ENCODE measurements at regions not wholly inside any gene's neighbourhood (a gene's known extent, or its start where the extent isn't known, plus 50 kb on each side); places are given as distances from the start of the nearest gene placed in this dataset.

GRCh38 chr10:78231939-78232338 is 198.3 kb downstream of the RPS24 start:
- TF ChIP-seq NFIC (IDR thresholded peaks at IDR 0.05) (no peak), TCF12 (IDR thresholded peaks at IDR 0.05; ENCODE audit: low read depth) (no peak), RAD21 (IDR thresholded peaks at IDR 0.05; ENCODE audit: low read depth) (peak; percentile 40), TEAD4 (IDR thresholded peaks at IDR 0.05) (no peak)

DNA sequence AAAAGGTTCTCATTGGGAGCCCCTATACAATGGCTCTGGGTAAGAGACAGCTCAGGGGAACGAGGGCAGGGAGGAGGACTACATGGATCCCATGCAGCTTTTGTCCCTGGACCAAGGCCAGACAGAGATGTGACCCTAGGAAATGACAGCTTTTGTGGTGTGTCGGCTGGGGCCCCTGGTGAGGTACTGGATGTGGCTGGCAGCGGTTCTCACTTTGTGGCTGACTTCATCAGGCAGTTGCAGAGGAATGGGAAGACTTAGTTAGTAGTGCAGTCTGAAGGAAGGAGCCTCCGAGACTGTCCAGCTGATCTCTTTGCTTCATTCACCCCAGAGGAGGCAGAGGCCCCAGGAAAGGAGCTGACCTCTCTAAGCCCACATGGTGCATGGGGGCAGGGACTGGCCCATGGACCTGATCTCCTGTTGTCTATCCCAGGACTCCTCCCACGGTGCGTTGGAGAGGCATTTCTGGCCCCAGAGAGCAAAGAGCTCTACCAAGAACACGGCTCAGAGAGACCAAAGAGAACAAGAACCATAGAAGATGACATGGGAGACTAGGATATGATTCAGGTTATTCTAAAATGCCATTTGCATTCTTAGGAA is 202.9 kb downstream of the RPS24 start:
- no peak for TF ChIP-seq EP300 (IDR thresholded peaks at IDR 0.05; ENCODE audit: borderline replicate concordance)
- TF ChIP-seq YY1 (IDR thresholded peaks at IDR 0.05; ENCODE audit: low read depth) = no peak
- TF ChIP-seq TCF12 (IDR thresholded peaks at IDR 0.05; ENCODE audit: low read depth) = no peak
- TF ChIP-seq NFIC (IDR thresholded peaks at IDR 0.05) = no peak
- TF ChIP-seq EGR1 (IDR thresholded peaks at IDR 0.05) = no peak
- no peak for TF ChIP-seq TEAD4 (IDR thresholded peaks at IDR 0.05)
- TF ChIP-seq CEBPB (IDR thresholded peaks at IDR 0.05) = no peak
- TF ChIP-seq, protein P1, sequence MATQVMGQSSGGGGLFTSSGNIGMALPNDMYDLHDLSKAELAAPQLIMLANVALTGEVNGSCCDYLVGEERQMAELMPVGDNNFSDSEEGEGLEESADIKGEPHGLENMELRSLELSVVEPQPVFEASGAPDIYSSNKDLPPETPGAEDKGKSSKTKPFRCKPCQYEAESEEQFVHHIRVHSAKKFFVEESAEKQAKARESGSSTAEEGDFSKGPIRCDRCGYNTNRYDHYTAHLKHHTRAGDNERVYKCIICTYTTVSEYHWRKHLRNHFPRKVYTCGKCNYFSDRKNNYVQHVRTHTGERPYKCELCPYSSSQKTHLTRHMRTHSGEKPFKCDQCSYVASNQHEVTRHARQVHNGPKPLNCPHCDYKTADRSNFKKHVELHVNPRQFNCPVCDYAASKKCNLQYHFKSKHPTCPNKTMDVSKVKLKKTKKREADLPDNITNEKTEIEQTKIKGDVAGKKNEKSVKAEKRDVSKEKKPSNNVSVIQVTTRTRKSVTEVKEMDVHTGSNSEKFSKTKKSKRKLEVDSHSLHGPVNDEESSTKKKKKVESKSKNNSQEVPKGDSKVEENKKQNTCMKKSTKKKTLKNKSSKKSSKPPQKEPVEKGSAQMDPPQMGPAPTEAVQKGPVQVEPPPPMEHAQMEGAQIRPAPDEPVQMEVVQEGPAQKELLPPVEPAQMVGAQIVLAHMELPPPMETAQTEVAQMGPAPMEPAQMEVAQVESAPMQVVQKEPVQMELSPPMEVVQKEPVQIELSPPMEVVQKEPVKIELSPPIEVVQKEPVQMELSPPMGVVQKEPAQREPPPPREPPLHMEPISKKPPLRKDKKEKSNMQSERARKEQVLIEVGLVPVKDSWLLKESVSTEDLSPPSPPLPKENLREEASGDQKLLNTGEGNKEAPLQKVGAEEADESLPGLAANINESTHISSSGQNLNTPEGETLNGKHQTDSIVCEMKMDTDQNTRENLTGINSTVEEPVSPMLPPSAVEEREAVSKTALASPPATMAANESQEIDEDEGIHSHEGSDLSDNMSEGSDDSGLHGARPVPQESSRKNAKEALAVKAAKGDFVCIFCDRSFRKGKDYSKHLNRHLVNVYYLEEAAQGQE (IDR thresholded peaks at IDR 0.05; ENCODE audit: low read depth) = no peak
- no peak for TF ChIP-seq CREB1 (IDR thresholded peaks at IDR 0.05; ENCODE audit: low read depth)
- no peak for TF ChIP-seq ZBTB7A (IDR thresholded peaks at IDR 0.05; ENCODE audit: low read depth)
- TF ChIP-seq MAX (IDR thresholded peaks at IDR 0.05) = no peak

DNA sequence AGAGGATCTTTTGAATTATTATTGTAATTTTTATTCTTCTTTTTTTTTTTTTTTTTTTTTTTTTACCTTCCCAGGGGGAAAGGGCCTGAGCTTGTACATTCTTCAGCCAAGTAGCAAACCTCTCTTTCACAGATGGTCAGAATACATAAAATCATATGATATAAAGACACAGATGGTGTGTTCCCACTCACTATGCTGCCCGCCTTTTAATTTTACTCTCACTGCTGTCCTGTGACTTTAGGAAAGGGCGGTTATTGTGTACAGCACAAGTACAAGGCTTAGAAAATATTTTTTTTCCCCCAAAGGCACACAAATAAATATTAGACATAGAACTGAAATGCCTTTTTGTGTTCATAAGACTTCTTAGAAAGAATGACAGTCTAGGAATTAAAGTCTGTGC is 213.6 kb downstream of the RPS24 start:
- TF ChIP-seq CREB1 (IDR thresholded peaks at IDR 0.05; ENCODE audit: low read depth) (no peak), TCF12 (IDR thresholded peaks at IDR 0.05; ENCODE audit: low read depth) (no peak), RAD21 (IDR thresholded peaks at IDR 0.05; ENCODE audit: low read depth) (no peak), CEBPB (IDR thresholded peaks at IDR 0.05) (no peak), NFIC (IDR thresholded peaks at IDR 0.05) (no peak), YY1 (IDR thresholded peaks at IDR 0.05; ENCODE audit: low read depth) (no peak), TAF1 (IDR thresholded peaks at IDR 0.05; ENCODE audit: low read depth) (no peak), MAX (IDR thresholded peaks at IDR 0.05) (no peak), FOXM1 (IDR thresholded peaks at IDR 0.05; ENCODE audit: borderline replicate concordance, low read depth) (no peak), USF1 (IDR thresholded peaks at IDR 0.05) (no peak), EP300 (IDR thresholded peaks at IDR 0.05; ENCODE audit: borderline replicate concordance) (no peak)

DNA sequence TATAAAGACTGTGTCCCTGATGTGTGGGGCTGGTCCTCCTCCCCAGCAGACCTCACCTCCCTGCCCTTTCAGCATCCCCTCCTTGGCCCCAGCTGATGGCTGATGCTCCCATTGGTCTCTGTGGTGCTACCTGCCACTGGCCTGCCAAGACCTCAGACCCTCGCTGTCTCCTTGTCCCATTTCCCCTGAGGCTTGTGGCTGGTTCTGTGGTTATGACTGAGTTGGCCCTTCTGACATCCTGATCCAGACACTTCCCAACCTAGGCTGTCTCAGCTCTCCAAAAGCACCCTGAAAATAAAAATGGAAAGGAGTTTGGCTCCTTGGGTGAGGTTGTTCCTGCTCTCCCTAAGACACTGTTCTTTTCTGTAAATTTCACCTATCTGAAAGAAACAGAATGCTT is 214.2 kb downstream of the RPS24 start:
- no peak for TF ChIP-seq CREB1 (IDR thresholded peaks at IDR 0.05; ENCODE audit: low read depth)
- TF ChIP-seq NFIC (IDR thresholded peaks at IDR 0.05) = no peak
- TF ChIP-seq TAF1 (IDR thresholded peaks at IDR 0.05; ENCODE audit: low read depth) = no peak
- no peak for TF ChIP-seq FOXM1 (IDR thresholded peaks at IDR 0.05; ENCODE audit: borderline replicate concordance, low read depth)
- TF ChIP-seq, protein P1 (IDR thresholded peaks at IDR 0.05; ENCODE audit: low read depth) = no peak
- TF ChIP-seq MAX (IDR thresholded peaks at IDR 0.05) = no peak
- TF ChIP-seq EGR1 (IDR thresholded peaks at IDR 0.05) = no peak
- no peak for TF ChIP-seq CEBPB (IDR thresholded peaks at IDR 0.05)

DNA sequence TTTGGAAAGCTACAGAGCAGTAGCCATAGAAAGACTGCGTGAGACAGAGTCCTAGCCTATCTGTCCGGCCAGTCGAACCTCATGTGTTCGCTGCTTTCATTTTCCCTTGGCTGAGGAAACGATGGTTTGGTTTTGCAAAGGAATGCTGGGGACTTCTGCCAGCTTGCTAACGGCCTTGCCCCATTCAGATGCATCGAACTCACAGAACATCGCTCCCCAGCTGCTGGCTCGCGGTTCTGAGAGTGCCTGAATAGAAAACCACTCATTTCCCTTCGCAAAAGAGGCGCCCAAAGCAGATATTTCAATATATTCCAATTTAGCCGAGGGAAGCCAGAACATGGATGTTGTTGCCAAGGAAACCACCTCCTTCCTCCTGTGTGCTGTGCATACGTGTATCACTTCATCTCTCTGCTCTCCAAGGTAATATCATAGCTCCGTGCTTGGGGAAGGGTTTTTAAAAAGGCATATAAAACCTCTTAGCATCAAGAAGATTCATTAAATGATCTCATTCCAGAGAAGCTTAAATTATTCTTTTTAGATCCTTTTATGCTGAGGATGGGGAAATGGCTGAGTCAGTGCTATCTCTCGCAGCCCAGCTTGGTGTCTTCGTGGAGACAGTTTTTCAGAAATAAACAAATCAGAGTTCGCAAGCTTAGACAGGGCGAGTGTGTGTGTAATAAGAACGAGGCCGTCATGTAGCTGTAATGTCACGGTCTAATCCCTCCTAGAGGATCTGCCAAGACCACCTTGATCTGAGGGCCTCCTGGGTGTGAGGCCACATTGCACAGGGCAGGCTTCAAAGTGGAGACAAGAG is 215.2 kb downstream of the RPS24 start:
- no peak for TF ChIP-seq CEBPB (IDR thresholded peaks at IDR 0.05)
- TF ChIP-seq FOXM1 (IDR thresholded peaks at IDR 0.05; ENCODE audit: borderline replicate concordance, low read depth) = no peak
- TF ChIP-seq YY1 (IDR thresholded peaks at IDR 0.05; ENCODE audit: low read depth) = no peak
- TF ChIP-seq TEAD4 (IDR thresholded peaks at IDR 0.05) = no peak
- no peak for TF ChIP-seq EGR1 (IDR thresholded peaks at IDR 0.05)
- TF ChIP-seq ZBTB7A (IDR thresholded peaks at IDR 0.05; ENCODE audit: low read depth) = no peak
- TF ChIP-seq MAX (IDR thresholded peaks at IDR 0.05) = no peak
- no peak for TF ChIP-seq USF1 (IDR thresholded peaks at IDR 0.05)
- no peak for TF ChIP-seq NFIC (IDR thresholded peaks at IDR 0.05)
- TF ChIP-seq, protein P1 (IDR thresholded peaks at IDR 0.05; ENCODE audit: low read depth) = no peak
- TF ChIP-seq RAD21 (IDR thresholded peaks at IDR 0.05; ENCODE audit: low read depth) = no peak
- no peak for TF ChIP-seq CREB1 (IDR thresholded peaks at IDR 0.05; ENCODE audit: low read depth)
- no peak for TF ChIP-seq EP300 (IDR thresholded peaks at IDR 0.05; ENCODE audit: borderline replicate concordance)
- TF ChIP-seq TAF1 (IDR thresholded peaks at IDR 0.05; ENCODE audit: low read depth) = no peak
- TF ChIP-seq TCF12 (IDR thresholded peaks at IDR 0.05; ENCODE audit: low read depth) = no peak

All from Ishikawa (cell line).